ENCODE measurements at regions not wholly inside any gene's neighbourhood (a gene's known extent, or its start where the extent isn't known, plus 50 kb on each side); places are given as distances from the start of the nearest gene placed in this dataset.
"Not testable (repeated sequence)": the region's sequence is repeated elsewhere in the genome, so short reads cannot be mapped to it uniquely, and the experiment has no call there.

DNA sequence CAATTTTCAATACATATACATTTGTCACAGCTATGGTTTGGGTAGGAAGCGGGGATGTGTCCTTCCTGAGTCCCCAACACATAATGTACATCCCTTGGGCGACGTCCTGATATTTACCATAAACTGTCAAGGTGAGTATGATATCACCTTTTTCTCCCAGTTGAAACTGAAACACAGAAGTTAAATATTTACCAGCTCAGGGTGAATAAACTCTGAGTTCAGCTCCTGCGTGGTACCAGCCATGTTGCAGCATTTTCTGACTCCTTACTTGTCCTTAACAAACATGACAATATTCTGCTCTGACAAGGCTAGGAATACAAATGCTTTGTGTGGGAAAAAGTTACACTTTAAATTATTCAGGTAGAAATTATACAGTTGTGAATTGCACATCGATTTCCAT, 294.2 kb downstream of the TEX29 start:
- no peak for DNase-seq (ENCODE audit: low read depth in 2 of 2)

DNA sequence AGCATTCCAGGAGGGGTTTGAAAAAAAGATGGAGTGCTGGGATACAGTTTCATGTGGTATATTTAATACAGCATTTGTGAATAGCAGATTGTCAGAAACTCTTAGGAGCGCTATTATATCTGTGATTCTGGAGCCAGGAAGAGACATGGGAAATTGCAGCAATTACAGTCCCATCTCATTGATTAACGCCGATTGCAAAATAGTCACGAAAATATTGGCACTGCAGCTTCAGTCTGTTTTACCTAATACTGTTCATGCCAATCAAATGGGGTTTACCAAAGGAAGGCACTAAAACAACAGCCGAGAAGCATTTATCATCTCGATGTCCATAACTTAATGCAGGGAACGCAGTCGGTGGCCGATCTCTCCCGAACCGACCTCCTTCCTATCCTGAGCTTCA, 295.8 kb downstream of the TEX29 start:
- no peak for DNase-seq (ENCODE audit: low read depth in 2 of 2)

DNA sequence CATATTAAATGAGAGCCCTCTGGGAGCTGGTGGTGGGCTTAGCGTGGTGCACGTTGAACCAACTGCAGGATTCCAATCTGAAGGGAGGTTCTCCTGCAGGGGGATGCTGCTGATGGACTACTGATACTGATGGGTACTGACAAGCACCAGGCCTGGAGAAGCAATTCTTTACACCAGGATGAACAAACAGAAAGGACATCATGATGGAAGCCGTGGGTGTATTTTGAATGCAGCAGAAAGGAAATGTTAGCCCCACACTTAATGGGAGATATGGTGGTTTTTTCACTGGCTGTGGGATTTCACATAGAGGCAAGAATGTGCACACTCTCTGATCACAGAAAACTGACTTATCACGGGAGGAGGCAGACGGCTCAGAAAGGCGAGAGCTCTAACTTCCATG, 299.7 kb downstream of the TEX29 start:
- DNase-seq (ENCODE audit: low read depth in 2 of 2) = no peak

DNA sequence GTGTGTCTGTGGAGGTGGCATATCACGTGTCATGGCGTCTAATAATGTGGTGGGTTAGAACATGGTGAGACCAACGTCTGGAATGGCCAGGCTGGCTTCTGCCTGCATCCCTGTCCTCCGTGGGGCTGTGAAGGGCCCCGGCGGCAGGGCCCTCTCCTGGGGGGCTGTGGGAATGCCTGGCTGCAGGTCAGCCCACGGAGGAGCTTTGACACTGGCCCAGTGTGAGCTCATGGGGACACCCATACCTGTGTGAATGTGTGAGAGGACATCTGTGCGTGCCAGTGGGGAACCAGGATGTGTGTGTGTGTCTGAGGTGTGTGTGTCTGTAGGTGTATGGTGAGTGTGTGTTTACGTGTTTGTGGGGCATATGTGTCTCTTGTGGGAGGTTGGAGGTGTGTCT, 300.1 kb downstream of the TEX29 start:
- no peak for DNase-seq (ENCODE audit: low read depth in 2 of 2)

DNA sequence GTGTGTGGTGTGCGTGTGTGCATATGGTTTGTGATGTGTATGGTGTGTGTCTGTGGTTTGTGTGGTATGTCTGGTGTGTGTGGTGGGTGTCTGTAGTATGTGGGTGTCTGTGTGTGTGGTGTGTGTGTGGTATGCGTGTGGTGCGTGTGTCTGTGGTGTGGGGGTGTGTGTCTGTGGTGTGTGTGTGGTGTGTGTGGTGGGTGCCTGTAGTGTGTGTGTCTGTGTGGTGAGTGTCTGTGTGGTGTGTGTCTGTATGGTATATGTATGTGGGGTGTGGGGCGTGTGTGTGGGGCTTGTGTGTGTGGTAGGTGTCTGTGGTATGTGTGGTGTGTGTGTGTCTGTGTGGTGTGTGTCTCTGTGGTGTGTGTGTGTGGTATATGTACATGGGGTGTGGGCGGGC, 300.7 kb downstream of the TEX29 start:
- no peak for DNase-seq (ENCODE audit: low read depth in 2 of 2)

DNA sequence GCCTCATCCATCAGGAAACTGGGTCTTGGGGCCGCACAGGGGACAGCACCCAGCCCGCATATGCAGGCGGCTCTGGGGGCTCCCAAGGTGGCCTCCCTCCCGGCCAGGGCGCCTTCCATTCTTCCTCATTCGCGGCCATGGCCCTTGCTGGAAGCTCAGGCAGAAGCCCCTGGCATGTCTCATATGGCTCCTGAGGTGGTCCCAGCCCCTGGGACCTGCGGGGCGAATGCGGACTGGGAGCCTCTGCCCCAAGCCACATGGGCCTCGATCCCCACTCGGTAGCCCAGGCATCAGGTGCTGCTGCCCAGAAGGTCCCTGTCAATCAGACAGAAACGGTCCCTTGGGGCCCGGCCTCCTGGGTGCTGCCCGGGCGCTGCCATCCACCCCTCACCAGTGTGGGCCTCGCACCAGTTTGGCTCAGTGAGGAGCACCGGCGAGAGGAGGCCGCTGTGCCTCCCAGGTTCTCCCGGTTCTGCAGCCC, 301.6 kb downstream of the TEX29 start:
- DNase-seq (ENCODE audit: low read depth in 2 of 2) = no peak

DNA sequence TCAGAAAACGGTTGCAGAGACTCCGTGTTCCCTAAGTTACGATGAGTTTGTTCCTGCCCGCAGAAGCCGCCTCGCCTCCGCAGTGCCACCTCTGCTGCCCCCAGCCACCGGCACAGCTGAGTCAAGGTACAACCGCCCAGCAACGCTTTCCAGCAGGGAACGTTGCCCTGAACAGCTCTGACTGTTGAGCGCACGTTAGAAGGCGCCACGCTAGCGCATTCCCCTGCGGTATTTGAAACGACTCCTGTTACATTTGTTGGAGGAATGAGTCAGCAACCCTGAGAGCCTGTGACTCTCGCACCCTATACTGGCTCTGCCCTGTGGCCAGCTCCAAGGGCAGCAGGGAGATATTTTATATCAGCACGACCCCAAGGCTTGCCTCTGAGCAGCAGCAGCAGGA, 302.8 kb downstream of the TEX29 start:
- no peak for DNase-seq (ENCODE audit: low read depth in 2 of 2)

DNA sequence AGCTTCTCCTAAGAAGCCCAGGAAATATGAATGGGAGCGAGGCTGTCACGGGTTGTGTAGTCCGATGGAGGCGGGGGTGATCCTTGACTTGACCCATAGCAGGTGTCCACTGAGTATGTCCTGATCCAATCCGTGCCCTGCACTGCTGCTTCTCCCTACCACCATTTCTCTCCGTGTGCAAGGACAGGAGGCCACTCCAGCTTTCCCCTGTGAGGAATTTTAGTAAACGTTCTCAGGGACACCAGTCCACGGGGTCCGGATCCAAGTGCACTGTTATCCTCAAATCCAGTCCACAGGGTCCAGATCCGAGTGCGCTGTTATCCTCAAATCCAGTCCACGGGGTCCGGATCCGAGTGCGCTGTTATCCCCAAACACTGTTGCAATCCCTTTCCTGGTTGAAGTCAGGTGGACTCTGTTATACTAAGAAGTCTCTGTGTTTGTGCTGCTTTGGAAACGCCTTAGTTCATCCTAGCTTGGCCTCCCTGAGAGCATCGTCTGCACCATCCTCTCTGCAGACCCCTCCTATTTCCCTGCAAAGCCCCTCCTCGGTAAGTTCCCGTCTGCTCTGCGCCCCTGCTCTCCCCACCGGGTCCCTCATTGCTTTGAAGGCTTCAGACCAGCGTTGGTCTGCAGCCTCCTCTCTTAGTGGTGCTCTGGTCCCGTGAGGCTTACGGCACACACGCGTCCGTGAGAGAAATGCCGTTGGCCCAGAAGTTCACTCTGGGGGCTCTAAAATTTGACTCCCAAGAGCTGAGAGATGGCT, 303.5 kb downstream of the TEX29 start:
- no peak for DNase-seq (ENCODE audit: low read depth in 2 of 2)

DNA sequence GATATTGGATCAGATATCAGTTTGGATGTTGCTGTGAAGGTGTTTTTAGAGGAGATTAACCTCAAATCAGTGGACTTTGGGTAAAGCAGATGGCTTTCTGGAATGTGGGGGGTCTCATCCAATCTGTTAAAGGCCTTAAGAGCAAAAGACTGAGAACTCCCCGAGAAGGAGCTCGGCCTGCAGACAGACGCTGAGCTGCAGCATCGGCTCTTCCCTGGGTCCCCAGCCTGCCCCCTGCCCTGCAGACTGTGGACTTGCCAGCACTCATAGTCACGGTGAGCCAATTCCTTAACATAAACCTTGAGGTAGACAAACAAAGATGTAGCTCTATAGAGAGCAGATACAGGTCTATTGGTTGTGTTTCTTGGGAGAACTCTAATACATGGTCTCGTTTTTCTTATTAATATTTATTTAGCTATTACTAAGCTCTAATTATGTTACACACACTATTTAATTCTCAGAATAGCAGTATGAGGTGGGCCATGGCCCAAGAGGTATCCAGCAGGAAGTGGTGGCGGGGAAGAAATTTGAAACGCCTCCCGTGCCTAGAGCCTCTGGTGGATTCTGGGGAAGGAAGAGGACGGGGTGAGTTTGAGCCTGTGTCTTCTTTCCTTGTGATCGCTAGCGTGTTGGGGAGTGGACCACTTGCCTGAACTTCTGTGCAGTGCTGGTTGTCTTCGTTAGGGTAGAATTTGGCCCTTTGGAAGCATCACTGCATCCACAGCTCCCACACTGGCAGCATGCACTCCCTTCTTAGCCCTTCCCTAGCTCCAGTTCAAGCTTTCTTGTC, 305.3 kb downstream of the TEX29 start:
- DNase-seq (ENCODE audit: low read depth in 2 of 2) = no peak

DNA sequence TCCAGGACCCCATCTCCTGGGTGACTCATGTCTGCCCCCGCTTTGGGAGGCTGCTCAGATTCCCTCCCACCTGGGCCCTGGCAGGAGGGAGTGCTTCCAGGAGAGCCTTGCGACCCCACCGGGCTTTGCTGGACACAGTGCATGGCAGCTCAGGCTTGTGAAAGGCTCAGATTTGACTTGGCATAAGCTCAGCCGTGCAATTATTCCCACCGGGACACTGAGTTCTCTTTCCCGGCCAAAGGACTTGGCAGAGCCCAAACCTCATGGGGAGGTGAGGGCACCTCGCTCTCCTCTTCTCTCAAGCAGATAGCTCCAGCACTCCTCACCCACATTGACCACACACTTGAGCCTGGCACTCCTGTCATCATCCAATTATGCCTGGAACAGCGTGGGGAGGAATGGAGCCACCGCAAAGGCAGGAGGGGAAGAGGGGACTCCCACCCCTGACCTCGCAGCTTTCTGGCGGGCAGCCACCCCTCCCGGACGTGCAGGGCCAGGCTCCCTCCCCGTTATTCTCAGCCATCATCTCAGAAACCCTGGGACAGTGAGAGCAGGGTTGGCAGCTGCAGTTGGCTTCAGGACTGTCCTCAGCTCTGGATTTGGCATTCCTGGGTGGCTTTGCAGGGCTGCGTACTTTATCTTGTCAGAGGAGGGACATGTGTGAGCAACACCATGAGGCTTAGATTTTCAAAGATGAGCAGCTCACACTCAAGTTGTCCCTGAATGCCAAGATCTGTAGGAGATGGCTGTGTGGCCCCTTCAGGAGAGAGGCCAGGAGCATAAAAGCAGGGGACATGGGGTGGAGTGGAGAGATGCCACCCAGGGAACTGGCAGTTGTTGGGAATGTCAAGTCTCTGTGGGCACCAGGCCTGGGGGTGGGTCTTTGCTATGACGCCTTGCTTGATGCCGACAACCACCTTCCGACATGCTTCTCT, 306.2 kb downstream of the TEX29 start:
- DNase-seq (ENCODE audit: low read depth in 2 of 2) = no peak

DNA sequence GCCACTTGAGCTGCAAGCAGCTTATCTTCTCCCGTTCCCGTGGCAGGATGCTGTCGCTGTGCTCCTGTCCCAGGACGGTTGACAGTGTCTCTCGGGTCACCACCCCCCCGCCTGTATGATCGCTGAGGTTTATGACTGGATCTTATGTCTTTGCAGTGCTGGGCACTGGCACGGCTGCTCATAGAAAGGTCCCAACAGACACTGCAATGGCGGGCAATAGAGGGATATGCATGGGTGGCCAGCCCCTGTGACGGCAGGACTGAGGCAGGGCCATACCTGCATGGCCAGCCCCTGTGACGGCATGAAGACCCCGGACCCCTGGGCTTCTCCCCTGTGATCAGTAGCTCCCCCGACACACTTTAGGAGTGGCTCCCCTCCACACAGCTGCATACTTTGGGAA, 307.2 kb downstream of the TEX29 start:
- no peak for DNase-seq (ENCODE audit: low read depth in 2 of 2)

DNA sequence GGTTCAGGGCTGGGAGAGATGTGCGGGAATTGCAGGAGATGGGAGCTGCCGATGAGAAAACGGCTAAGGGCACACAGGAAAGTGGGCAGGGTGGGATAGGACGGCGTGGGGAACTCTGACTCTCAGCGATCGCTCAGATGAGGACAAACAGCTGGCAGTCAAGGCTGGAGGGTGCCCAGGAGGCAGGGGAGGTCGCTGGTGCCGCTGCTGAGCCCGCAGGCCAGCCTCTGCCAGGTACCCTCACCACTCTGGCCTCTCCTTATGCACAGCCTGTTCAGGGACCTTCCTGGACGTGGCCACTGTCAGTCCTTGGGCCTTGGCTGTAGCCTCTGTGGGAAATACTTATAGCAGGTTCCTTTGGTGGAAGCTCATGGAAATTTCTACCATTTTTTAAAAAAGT, 308.6 kb downstream of the TEX29 start:
- DNase-seq (ENCODE audit: low read depth in 2 of 2) = no peak

DNA sequence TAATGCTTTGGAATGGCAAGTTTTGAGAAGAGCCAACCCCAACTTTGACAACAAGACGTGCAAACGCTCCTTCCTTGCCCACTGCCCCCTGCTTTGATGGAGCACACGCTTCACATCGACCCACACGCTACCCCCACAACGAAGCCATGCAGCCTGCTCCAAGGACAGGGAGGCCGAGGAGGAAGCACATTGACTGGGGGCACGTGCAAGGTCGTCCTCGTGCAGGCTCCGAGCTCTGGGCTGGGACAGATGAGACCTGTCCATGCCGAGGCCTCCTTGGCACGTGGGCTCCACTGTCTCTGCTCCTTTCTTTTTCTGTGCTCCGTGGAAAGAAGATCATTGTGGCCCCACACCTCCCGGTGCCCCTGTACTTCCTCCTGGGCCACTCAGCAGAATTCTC, 309.0 kb downstream of the TEX29 start:
- DNase-seq (ENCODE audit: low read depth in 2 of 2) = no peak

DNA sequence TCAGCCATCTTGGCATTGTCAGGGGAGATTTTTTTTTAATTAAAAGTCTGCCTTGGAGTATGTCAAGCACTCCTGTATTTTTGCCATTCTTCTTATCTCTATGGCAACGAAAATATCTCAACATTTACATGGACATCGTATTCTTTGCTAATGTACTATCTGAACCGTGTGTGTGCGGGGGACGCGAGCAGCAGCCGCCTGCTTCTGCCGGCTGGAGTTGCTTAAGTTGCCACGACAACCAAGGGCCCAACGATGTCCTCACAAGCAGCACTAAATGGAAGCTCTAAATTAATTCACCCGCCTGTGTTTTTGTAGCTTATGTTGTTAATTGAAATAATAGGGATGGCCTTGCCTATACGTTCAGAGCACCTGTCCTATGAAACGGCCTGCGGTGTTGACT, 309.5 kb downstream of the TEX29 start:
- no peak for DNase-seq (ENCODE audit: low read depth in 2 of 2)

DNA sequence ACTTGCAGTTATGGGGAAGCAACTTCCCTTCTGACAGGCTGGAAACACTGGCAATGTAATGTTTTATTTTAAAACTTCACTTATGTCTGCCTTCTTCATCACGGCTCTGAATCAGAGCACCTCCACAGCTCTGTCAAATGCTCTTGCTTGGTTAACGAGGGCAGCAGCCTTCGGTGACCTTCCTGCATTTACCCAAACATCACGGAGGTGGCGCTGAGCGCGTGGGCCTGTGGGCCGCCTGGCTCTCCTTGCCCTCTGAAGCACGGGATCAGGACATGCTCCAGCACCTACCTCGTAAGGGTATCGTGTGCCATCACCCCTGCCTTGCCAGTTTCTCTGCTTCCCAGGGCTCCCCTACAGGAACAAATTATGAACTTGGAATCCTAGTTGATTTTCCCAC, 310.0 kb downstream of the TEX29 start:
- DNase-seq (ENCODE audit: low read depth in 2 of 2) = no peak

DNA sequence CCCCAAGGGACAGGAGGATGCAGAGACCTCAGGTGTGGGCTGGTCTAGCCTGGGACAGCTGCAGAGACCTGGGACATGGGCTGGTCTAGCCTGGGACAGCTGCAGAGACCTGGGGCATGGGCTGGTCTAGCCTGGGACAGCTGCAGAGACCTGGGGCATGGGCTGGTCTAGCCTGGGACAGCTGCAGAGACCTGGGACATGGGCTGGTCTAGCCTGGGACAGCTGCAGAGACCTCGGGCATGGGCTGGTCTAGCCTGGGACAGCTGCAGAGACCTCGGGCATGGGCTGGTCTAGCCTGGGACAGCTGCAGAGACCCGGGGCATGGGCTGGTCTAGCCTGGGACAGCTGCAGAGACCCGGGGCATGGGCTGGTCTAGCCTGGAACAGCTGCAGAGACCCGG, 310.8 kb downstream of the TEX29 start:
- DNase-seq (ENCODE audit: low read depth in 2 of 2) = not testable (repeated sequence)

DNA sequence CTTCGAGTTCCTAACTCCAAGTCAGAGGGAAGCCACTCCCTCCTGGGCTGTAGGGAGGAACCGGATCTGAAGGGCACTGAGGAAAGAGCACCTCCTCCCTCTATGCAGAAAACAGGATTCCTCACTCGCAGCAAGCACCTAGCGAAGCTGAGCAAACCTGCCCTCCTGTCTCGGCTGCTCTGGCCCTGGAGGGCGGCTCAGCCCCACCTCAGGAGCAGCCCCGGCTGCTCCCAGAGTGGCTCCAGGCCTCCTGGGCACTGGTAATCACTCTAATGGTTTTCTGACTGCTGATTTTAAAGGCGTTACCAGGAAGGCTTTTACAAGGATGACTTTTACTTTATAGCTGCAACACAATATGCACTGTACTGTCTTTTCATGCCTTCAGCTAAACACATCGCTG, 312.5 kb downstream of the TEX29 start:
- DNase-seq (ENCODE audit: low read depth in 2 of 2) = no peak

DNA sequence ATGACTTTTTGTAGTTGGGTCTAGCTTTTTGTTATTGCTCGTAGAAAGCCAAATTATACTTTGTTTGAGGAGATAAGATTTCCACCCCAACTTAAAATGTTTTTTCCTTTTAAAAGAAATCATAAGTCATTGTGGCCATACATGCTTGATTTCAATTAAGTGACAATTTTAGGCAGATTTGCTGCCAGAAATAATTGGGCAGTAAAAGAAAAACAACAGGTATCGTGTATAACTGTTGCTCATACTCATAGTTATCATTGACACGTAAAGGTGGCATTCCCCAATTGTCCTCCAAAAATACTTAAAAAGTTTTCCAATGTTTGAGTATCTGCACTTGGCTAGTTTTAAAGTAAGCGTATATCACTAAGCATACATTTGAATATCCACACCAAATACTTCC, 313.0 kb downstream of the TEX29 start:
- no peak for DNase-seq (ENCODE audit: low read depth in 2 of 2)

DNA sequence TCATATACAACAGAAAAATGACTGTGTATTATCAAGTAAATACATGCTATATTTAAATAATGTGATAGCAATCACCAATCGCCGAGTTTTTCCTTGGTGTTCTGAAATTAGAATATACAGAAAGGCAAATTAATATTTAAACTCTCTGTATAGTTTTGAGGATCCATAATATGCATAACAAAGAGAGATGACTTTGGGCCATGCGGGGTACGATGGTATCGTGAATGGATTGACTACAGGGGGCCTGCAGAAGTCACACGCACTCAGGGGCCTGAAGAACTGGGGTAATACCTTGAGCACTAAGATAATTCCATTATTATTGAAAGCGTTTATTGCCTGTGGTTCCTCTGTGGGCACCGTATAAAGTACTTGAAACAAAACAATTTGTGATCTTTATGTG, 314.0 kb downstream of the TEX29 start:
- no peak for DNase-seq (ENCODE audit: low read depth in 2 of 2)

DNA sequence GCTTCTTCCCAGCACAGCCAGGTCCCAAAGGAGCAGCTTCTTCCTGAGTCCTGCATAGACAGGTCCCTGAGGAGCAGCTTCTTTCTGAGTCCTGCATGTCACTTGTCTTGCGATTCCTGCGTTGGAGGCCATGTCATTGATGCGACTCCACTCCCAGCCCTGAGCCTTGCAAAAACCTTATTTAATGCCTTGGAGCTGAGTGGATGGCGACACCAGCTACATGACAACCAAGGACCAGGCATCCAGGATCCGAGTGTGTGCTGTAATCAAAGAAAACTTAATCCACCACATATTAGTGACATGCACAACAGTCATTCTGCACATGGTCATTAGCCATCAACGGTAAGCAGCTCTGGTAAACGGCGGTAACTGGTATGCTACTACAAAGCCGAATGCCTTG, 315.8 kb downstream of the TEX29 start:
- DNase-seq (ENCODE audit: low read depth in 2 of 2) = no peak

DNA sequence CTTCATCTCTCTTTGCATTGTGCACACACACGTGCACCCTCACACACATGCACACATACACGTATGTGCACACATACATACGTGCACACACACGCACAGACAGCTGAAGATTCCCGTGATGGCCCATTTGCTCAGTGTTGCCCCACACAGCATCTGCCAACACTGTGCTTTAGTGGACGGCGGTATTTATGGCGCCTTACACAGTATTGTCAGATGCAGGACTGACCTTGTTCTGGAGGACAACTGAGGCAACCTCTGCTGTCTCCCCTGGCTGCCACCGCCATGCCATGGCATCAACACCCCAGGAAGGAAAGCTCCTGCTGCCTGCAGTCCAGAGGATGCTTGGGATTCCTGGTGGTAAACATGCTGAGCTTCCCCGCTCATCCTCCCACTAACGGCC, 316.4 kb downstream of the TEX29 start:
- DNase-seq (ENCODE audit: low read depth in 2 of 2) = no peak

DNA sequence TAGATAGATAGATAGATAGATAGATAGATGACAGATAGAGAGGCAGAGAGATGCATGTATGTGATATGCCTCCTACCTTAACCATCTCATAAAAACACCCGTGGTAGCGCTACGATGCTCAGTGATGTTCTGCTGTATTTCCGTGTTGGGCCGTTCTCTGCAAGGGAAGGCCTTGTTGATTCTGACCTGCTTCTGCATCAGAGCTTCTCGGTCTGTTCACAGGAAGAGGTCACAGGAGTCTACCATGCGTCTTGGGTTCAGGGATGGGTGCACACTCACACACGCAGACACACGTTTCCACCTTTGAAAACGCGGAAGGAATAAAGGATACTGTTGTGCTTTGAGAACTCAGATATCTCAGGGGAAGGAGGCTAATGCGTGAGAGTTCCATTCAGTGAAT, 316.9 kb downstream of the TEX29 start:
- DNase-seq (ENCODE audit: low read depth in 2 of 2) = no peak
